WTC11 (cell line): ENCODE measurements at regions not wholly inside any gene's neighbourhood (a gene's known extent, or its start where the extent isn't known, plus 50 kb on each side); places are given as distances from the start of the nearest gene placed in this dataset.

Experiments used
- CBFB ChIP-seq: sonication (generic); formaldehyde crosslinking; IDR thresholded peaks from 2 replicates; pipeline ENCODE4 v1.8.1; 2022; ENCODE audit warnings: mild to moderate bottlenecking, low read depth, missing genetic modification reagents
- CREB1 ChIP-seq: sonication (generic); formaldehyde crosslinking; IDR thresholded peaks from 2 replicates; pipeline ENCODE4 v1.8.0; 2023; ENCODE audit warnings: mild to moderate bottlenecking, missing genetic modification reagents
- CTCF ChIP-seq: fragments of 200-600 bp; IDR thresholded peaks from 2 replicates; pipeline ENCODE4 v1.8.0; 2022; ENCODE audit warnings: antibody characterized with exemption
- FOXK1 ChIP-seq: sonication (generic); formaldehyde crosslinking; IDR thresholded peaks from 2 replicates; pipeline ENCODE4 v1.8.0; 2022; ENCODE audit warnings: mild to moderate bottlenecking, moderate library complexity, missing genetic modification reagents
- JUN ChIP-seq: sonication (generic); formaldehyde crosslinking; IDR thresholded peaks from 2 replicates; pipeline ENCODE4 v1.8.0; 2023; ENCODE audit warnings: mild to moderate bottlenecking, missing genetic modification reagents
- MAX ChIP-seq: sonication (generic); formaldehyde crosslinking; IDR thresholded peaks from 2 replicates; pipeline ENCODE4 v1.8.0; 2022; ENCODE audit warnings: mild to moderate bottlenecking, missing genetic modification reagents
- NFYB ChIP-seq: sonication (generic); formaldehyde crosslinking; conservative IDR thresholded peaks from 2 replicates; pipeline ENCODE4 v1.8.0; 2022; ENCODE audit warnings: low read depth, missing genetic modification reagents
- NR3C1 ChIP-seq: sonication (generic); formaldehyde crosslinking; conservative IDR thresholded peaks from 2 replicates; pipeline ENCODE4 v1.8.1; 2023; ENCODE audit warnings: low read depth, mild to moderate bottlenecking, missing genetic modification reagents
- RELA ChIP-seq: sonication (generic); formaldehyde crosslinking; IDR thresholded peaks from 2 replicates; pipeline ENCODE4 v1.8.1; 2022; ENCODE audit warnings: missing genetic modification reagents, mild to moderate bottlenecking, borderline replicate concordance
- TEAD4 ChIP-seq: sonication (generic); formaldehyde crosslinking; IDR thresholded peaks from 2 replicates; pipeline ENCODE4 v1.8.0; 2022; ENCODE audit warnings: mild to moderate bottlenecking, missing genetic modification reagents
- TF ChIP-seq, protein P1 (sequence below): sonication (generic); formaldehyde crosslinking; IDR thresholded peaks from 2 replicates; pipeline ENCODE4 v1.8.0; 2022; ENCODE audit warnings: mild to moderate bottlenecking, missing genetic modification reagents

DNA sequence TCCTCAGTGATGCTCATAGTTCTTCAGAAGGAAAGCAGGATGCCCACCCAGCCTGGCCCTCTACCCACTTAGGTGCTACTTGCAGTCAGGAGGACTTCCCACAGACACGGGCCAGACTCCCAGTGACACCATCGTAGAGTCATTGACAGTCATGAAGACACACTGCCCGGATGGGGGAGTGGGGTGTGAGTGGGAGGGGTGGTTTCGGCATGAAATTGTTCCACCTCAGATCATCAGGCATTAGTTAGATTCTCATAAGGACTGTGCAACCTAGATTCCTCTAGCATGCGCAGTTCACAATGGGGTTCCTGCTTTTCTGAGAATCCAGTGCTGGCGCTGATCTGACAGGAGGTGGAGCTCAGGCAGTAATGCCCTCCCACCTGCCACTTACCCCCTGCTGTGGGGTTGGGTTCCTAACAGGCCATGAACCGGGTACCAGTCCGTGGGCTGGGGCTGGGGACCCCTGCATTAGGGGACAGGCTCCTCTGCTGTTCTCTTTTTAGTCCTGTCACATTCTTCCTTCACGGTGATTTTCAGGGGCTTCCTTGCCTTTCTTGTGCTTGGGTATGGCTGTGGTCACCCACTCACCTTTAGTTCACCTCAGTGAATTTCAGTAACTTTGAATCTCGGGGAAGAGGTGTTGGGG, 88.2 kb upstream of the ANKRD55 start:
- TF ChIP-seq TEAD4 (CRISPR knock-in tag) (no peak), CTCF (no peak), JUN (CRISPR knock-in tag) (no peak), CBFB (CRISPR knock-in tag) (no peak), RELA (CRISPR knock-in tag) (no peak), MAX (CRISPR knock-in tag) (no peak), NR3C1 (CRISPR knock-in tag) (no peak), FOXK1 (CRISPR knock-in tag) (no peak), NFYB (no peak), CREB1 (CRISPR knock-in tag) (no peak)
- TF ChIP-seq, protein P1, sequence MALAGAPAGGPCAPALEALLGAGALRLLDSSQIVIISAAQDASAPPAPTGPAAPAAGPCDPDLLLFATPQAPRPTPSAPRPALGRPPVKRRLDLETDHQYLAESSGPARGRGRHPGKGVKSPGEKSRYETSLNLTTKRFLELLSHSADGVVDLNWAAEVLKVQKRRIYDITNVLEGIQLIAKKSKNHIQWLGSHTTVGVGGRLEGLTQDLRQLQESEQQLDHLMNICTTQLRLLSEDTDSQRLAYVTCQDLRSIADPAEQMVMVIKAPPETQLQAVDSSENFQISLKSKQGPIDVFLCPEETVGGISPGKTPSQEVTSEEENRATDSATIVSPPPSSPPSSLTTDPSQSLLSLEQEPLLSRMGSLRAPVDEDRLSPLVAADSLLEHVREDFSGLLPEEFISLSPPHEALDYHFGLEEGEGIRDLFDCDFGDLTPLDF (CRISPR knock-in tag), result no peak
